ENCODE measurements at regions not wholly inside any gene's neighbourhood (a gene's known extent, or its start where the extent isn't known, plus 50 kb on each side); places are given as distances from the start of the nearest gene placed in this dataset.

GRCh38 chr4:84147831-84148230, 351.3 kb downstream of the NKX6-1 start:
- intact Hi-C loops (cut with micrococcal nuclease; ENCODE audit: unreplicated experiment), result no loop called here
- TF ChIP-seq REST (IDR thresholded peaks at IDR 0.05; ENCODE audit: insufficient read depth in 1 of 2, low read depth in 2 of 2, low read length in 1 of 2), result no peak
- no peak for TF ChIP-seq SIN3A (IDR thresholded peaks at IDR 0.05; ENCODE audit: borderline replicate concordance, insufficient read depth, low read depth, low read length)
- TF ChIP-seq TCF7L2 (IDR thresholded peaks at IDR 0.05; ENCODE audit: low read depth, low read length), result no peak
- TF ChIP-seq POLR2AphosphoS5 (IDR thresholded peaks at IDR 0.05; ENCODE audit: low read depth, low read length), result no peak
- TF ChIP-seq CTCF (IDR thresholded peaks at IDR 0.05), result no peak

GRCh38 chr4:84146300-84146959, 352.7 kb downstream of the NKX6-1 start:
- intact Hi-C loops (cut with micrococcal nuclease; ENCODE audit: unreplicated experiment), result no loop called here
- no peak for ATAC-seq
- Histone ChIP-seq H3K4me1 (ENCODE audit: control insufficient read depth, insufficient read depth, low read length) (no peaks in the 10 kb centered on the region), H3K27ac (ENCODE audit: low read length) (no peak overlapping the region), H3K9me3 (ENCODE audit: control insufficient read depth, insufficient read depth, low read depth, low read length) (no peaks in the 10 kb centered on the region), H3K27me3 (ENCODE audit: control insufficient read depth, insufficient read depth, low read length) (no peaks in the 10 kb centered on the region), H3K36me3 (ENCODE audit: control insufficient read depth, insufficient read depth, low read length) (no peaks in the 10 kb centered on the region), H3K4me3 (ENCODE audit: low read depth in 2 of 2, low read length in 2 of 2) (no peak overlapping the region)
- ChIA-PET POLR2A (no interaction called here), CTCF (no interaction called here)
- in situ Hi-C loops (cut with HindIII; ENCODE audit: low pct_unique_long_range_greater_than_20kb, low sequenced_read_pairs), result no loop called here
- TF ChIP-seq TCF7L2 (IDR thresholded peaks at IDR 0.05; ENCODE audit: low read depth, low read length) (no peak), SIN3A (IDR thresholded peaks at IDR 0.05; ENCODE audit: borderline replicate concordance, insufficient read depth, low read depth, low read length) (no peak), REST (IDR thresholded peaks at IDR 0.05; ENCODE audit: insufficient read depth in 1 of 2, low read depth in 2 of 2, low read length in 1 of 2) (no peak), CTCF (IDR thresholded peaks at IDR 0.05) (no peak), POLR2AphosphoS5 (IDR thresholded peaks at IDR 0.05; ENCODE audit: low read depth, low read length) (no peak)
- BruUV-seq (replicated peaks), result no TSS peak
- DNase-seq (ENCODE audit: low read depth, low spot score), result no peak

More at GRCh38 chr4:84147831-84148230, 351.3 kb downstream of the NKX6-1 start:
- Histone ChIP-seq H3K4me1 (ENCODE audit: control insufficient read depth, insufficient read depth, low read length) (no peaks in the 10 kb centered on the region), H3K9me3 (ENCODE audit: control insufficient read depth, insufficient read depth, low read depth, low read length) (no peaks in the 10 kb centered on the region), H3K27ac (ENCODE audit: low read length) (no peak overlapping the region), H3K4me3 (ENCODE audit: low read depth in 2 of 2, low read length in 2 of 2) (no peak overlapping the region), H3K36me3 (ENCODE audit: control insufficient read depth, insufficient read depth, low read length) (no peaks in the 10 kb centered on the region), H3K27me3 (ENCODE audit: control insufficient read depth, insufficient read depth, low read length) (no peaks in the 10 kb centered on the region)
- no peak for ATAC-seq
- in situ Hi-C loops (cut with HindIII; ENCODE audit: low pct_unique_long_range_greater_than_20kb, low sequenced_read_pairs), result no loop called here
- ChIA-PET POLR2A (no interaction called here), CTCF (no interaction called here)
- no TSS peak for BruUV-seq (replicated peaks)
- DNase-seq (ENCODE audit: low read depth, low spot score), result no peak
